SHP77 treated with DMSO at 0.1 percent for 48 hours (cell line): ENCODE measurements at regions not wholly inside any gene's neighbourhood (a gene's known extent, or its start where the extent isn't known, plus 50 kb on each side); places are given as distances from the start of the nearest gene placed in this dataset.
"Not testable (repeated sequence)": the region's sequence is repeated elsewhere in the genome, so short reads cannot be mapped to it uniquely, and the experiment has no call there.

Experiments used
- DNase-seq: peaks from one replicate; lab custom pipeline; 2025; lab: John Stamatoyannopoulos, UW

DNA sequence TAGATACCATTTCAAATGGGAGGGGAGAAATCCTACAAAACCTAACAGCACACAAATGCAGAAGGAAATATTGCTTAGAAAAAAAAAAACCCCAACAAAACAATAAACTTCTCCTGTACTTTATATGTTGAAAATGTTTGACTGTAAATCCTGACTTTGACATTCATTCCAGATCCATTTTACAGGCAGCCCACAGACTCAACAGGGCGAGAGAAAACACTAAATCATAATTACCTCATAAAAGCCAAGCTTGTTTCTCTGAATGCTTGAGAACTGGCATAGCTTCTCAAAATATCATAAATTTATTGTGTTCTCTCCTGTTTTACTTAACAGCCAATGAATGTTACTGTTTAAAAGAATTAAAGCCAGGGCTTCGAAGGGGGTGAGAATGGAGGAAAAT lies 273.2 kb downstream of the CD83 start:
- DNase-seq, result no peak

DNA sequence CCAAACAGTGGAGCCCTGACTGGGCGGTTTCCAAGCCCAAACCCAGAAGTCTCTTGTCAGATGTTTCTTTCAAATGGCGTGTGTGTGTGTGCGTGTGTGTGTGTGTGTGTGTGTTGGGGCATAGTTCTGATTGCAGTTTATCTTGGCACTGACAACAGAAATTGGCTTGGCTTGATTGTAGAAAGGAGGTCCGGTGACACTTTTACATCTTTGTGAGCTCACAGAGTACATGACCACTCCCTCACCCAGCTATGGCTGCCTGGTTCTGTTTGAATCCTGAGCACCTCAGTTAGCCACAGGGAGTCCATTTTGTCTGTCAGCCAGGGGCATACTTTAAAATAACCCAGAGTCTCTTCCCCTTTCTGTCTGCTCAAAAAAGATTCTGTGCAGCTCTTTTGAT lies 276.3 kb downstream of the CD83 start:
- no peak for DNase-seq

GRCh38 chr6:14396392-14396791 lies 278.8 kb downstream of the CD83 start:
- no peak for DNase-seq

DNA sequence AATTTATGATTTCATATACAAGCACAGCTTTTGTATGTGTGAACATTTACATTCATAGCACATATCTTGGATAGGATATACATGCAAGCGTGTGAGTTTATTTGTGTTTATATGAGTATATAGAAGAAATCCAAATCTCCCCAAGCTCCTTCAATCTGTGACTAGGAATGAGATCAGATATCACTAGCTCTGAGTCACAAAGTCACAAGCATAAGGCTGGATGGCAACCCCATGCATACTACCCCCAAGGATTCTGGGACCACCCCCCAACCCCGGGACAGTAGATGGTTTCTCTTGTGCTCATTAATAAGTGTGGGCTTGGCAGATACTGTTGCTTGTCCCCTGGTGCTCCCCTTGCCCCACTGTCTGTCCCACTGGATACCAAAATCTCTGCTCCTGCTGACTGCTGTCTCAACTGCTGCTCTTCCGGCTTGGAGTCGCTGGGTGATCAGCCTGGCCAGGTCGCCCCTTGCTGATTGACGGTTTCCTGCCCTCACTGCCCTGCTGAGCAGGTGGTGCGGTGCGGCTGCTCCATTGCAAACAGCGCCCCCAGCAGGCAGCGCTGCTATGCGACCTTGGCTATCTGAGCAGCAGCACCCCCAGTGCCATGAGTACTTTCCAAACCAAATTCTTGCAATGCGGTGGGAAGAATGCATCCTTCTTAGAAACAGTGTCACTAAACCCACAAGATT lies 279.4 kb downstream of the CD83 start:
- DNase-seq, result no peak

- no peak for DNase-seq
Measured at GRCh38 chr6:14397518-14397901, 279.9 kb downstream of the CD83 start.

- no peak for DNase-seq
Measured at GRCh38 chr6:14398953-14399352, 281.4 kb downstream of the CD83 start.

DNA sequence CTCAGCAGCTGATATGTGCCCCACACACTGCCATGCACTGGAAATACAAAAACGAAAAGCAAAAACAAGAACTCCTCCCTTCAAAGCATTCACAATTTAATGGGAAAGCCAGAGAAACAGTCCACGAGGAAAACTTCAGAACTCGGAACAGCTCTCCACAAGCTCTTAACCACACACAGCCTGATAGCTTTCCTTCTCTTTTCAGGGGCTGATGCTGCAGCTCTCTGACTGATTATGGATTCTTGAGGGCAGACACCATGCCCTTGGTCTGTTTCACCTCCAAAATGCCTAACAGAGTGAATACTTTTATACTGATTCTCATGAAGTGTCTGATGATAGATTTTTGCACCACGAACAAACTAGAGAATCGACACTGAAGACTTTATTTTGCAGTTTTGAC lies 282.1 kb downstream of the CD83 start:
- no peak for DNase-seq

DNA sequence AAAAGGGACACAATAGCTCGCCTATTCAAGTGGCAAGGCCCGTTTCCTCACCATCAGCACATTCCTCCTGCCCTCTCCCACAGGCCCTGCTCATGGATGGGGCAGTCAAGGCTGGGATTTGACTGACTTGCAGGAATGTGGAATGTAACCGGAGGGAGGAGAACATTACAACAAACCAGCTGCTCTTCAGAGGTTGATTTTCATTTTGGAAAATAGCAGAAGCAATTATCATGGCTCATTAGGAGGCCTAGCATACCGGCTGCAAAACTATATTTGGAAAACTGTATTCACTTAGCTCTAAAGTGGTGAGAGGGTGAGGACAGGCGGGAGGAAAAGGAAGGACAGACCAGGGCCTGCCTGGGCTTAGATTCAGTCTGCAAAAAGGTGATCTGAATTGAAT lies 283.7 kb downstream of the CD83 start:
- DNase-seq, result no peak

DNA sequence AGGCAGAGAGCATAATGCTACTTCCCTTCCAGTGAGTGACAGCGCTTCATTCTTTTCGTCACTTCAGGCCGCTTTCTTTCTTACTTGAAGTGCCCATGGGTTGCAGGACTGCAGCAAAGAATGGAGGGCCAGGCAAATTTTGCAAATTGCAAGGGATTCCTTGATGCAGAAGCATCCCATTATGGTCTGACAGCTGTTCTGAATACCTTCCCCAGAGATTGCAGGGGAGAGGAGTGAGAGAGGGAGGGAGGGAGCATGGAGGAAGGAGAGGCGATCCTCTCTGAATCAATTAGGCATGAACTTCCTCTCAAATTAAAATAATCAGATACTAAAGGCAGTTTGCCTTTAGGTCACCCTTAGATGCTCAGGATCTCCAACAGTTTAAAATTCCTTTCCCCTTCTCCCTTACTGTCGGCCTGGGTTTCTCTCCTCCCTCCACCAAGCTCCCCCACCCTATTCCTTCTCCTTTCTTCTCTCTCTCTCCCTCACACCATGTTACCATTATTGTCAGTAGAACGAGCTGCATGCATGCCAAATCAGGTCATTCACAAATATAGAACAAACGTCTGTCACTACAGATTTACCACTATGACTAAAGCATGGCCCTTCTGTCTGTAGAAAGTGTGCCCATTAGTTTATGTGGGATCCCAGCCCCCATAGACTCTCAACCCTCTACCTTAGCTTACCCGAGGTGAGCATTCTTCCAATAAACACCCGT lies 289.2 kb downstream of the CD83 start:
- DNase-seq, result no peak

GRCh38 chr6:14408446-14408845 lies 290.9 kb downstream of the CD83 start:
- DNase-seq, result no peak

GRCh38 chr6:14412026-14412425 lies 294.5 kb downstream of the CD83 start:
- no peak for DNase-seq

DNA sequence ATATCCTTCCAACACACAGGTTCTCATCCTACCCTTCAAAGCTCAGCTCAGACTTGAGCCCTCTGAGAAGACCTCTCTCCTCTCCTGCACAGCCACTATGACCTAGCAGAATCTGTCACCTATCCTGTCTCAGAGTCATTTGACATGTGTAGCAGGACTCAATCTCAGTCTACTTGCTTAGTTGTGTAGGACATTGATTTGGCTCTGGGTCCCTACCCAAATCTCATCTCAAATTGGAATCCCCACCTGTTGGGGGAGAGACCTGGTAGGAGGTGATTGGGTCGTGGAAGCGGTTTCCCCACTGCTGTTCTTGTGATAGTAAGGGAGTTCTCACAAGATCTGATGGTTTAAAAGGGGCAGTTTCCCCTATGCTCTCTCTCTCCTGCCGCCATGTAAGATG lies 297.9 kb downstream of the CD83 start:
- no peak for DNase-seq

DNA sequence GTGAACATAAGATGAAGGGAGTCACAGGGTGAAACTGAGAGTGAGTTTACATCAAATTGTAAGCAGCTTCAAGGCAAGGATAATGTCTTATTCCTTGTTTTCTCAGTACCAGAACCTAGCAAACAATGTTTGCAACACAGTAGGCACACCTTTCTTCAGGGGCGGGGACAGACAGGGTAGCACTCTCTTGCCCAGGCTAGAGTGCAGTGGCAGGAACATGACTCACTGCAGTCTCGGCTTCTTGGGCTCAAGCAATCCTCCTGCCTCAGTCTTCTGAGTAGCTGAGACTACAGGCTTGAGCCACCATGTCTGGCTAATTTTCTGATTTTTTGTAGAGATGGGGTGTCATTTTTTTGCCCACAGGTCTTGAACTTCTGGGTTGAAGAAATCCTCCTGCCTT lies 299.8 kb downstream of the CD83 start:
- no peak for DNase-seq

GRCh38 chr6:14419224-14419623 lies 301.7 kb downstream of the CD83 start:
- DNase-seq, result not testable (repeated sequence)

DNA sequence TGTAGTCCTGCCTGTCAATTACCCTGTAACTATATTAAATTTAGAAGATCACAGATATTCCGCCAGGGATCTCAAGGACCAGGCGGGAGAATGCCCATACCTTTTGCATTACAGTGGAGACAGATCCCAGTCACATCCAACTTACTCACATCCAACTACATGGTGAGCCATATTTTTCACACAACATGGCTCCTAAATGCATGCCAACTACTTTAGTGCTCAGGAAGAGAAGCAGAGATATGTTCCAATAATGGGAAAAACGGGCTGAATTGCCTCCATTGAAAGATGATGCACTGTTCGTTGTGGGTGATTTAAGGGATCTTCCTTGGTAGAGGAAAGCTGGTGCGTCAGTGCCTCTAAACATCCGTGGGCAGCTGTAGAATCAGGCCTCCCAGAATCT lies 304.5 kb downstream of the CD83 start:
- DNase-seq, result no peak

GRCh38 chr6:14422917-14423316 lies 305.3 kb downstream of the CD83 start:
- no peak for DNase-seq

DNA sequence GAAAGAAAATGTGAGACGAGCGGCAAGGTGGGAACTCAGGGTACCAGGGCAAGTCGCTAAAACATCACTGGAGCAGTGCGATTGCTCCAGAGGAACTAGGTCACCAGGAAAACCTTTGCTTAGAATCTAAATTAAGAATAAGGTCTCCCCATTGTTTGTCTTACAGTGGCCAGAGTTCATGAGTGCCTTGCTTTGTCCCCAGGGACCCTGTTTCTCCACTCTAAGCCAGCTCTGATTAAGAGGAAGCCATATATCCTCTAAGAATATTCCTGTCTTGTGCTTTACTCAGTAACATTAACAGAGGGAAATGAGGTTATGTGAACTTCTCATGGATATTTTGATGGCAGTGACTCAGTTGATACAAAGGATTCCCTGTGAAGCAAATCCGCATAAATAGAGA lies 305.8 kb downstream of the CD83 start:
- DNase-seq, result no peak

DNA sequence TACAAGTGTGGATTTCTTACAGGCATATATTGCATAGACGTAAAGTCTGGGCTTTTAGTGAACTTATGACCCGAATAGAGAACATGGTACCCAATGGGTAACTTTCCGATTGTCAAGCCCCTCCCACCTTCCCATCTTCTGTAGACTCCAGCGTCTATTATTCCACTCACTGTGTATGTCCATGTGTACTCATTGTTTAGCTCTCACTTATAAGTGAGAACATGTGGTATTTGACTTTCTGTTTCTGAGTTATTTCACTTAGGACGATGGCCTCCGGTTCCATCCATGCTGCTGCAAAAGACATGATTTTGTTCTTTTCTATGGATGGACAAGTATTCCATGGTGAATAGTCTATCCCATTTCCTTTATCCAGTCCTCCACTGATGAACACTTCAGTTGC lies 306.4 kb downstream of the CD83 start:
- no peak for DNase-seq

- no peak for DNase-seq
Measured at GRCh38 chr6:14425805-14426204, 308.2 kb downstream of the CD83 start.

GRCh38 chr6:14426281-14426680 lies 308.7 kb downstream of the CD83 start:
- DNase-seq, result no peak

GRCh38 chr6:14428269-14428668 lies 310.7 kb downstream of the CD83 start:
- DNase-seq, result no peak

DNA sequence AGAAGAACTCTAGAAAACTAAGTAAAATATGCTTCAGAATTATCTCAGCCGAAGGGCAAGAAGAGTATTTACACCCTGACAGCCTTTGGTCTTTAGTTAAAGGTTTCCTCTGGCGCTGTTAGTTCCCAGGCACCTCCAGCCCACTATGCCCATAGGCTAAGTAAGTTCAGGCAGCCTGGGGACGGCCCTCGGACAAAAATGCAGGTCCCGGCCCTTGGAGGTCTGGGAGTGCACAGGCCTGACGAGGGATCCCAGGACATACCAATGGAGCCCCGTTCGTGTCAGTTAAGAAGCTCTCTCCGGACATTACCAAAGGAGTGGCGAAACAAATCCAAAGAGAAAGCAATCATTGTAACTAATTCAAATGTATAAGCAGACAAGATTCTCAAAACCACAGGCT lies 311.8 kb downstream of the CD83 start:
- no peak for DNase-seq

- no peak for DNase-seq
Measured at GRCh38 chr6:14430218-14430617, 312.6 kb downstream of the CD83 start.
